H9 (cell line): ENCODE measurements at regions not wholly inside any gene's neighbourhood (a gene's known extent, or its start where the extent isn't known, plus 50 kb on each side); places are given as distances from the start of the nearest gene placed in this dataset.

ENCODE experiments used
- DNase-seq: peaks from one replicate; pipeline ENCODE4 v3.0.0-alpha.2; 2017
- H2AFZ ChIP-seq: one replicate; pipeline ENCODE4 v1.6.1; 2013; ENCODE audit warnings: mild to moderate bottlenecking, low read length, control low read depth, moderate library complexity
- H2AK5ac ChIP-seq: 2 replicates; pipeline ENCODE4 v1.6.1; 2013; ENCODE audit warnings: low read length, control low read depth, mixed read lengths; ENCODE audit not compliant: insufficient read length
- H2BK120ac ChIP-seq: one replicate; pipeline ENCODE4 v1.6.1; 2013; ENCODE audit warnings: low read depth, mild to moderate bottlenecking, low read length, control low read depth, inconsistent platforms; ENCODE audit not compliant: poor library complexity, severe bottlenecking
- H2BK12ac ChIP-seq: 2 replicates; pipeline ENCODE4 v1.6.1; 2013; ENCODE audit warnings: low read length, control low read depth, mixed read lengths, low read depth; ENCODE audit not compliant: insufficient read length
- H2BK15ac ChIP-seq: 2 replicates; pipeline ENCODE4 v1.6.1; 2013; ENCODE audit warnings: low read depth, low read length, control low read depth
- H2BK20ac ChIP-seq: one replicate; pipeline ENCODE4 v1.6.1; 2013; ENCODE audit warnings: low read depth, mild to moderate bottlenecking, low read length, control low read depth, inconsistent platforms; ENCODE audit not compliant: poor library complexity, severe bottlenecking
- H2BK5ac ChIP-seq: 2 replicates; pipeline ENCODE4 v1.6.1; 2013; ENCODE audit warnings: low read length, control low read depth, mixed read lengths; ENCODE audit not compliant: insufficient read length
- H3K14ac ChIP-seq: 2 replicates; pipeline ENCODE4 v1.6.1; 2013; ENCODE audit warnings: low read length, control low read depth; ENCODE audit not compliant: insufficient read depth
- H3K18ac ChIP-seq: 2 replicates; pipeline ENCODE4 v1.6.1; 2013; ENCODE audit warnings: low read depth, mild to moderate bottlenecking, mixed read lengths, low read length, control low read depth; ENCODE audit not compliant: insufficient read length
- H3K23ac ChIP-seq: 2 replicates; pipeline ENCODE4 v1.6.1; 2013; ENCODE audit warnings: low read length, control low read depth, mixed read lengths, low read depth; ENCODE audit not compliant: insufficient read length
- H3K23me2 ChIP-seq: 2 replicates; pipeline ENCODE4 v1.6.1; 2013; ENCODE audit warnings: low read depth, mild to moderate bottlenecking, mixed read lengths, low read length, control low read depth; ENCODE audit not compliant: insufficient read length, poor library complexity, severe bottlenecking
- H3K27ac ChIP-seq: 2 replicates; pipeline ENCODE4 v1.5.1; 2013; ENCODE audit warnings: low read length, control low read depth, mixed read lengths, low read depth; ENCODE audit not compliant: insufficient read length
- H3K27me3 ChIP-seq: 2 replicates; pipeline ENCODE4 v1.6.1; 2013; ENCODE audit warnings: low read length, control low read depth, inconsistent platforms; ENCODE audit not compliant: insufficient read depth
- H3K4ac ChIP-seq: 2 replicates; pipeline ENCODE4 v1.6.1; 2013; ENCODE audit warnings: low read depth, mild to moderate bottlenecking, control low read depth, inconsistent platforms, low read length, moderate library complexity
- H3K4me1 ChIP-seq: 2 replicates; pipeline ENCODE4 v1.6.1; 2013; ENCODE audit warnings: low read length, control low read depth, inconsistent platforms; ENCODE audit not compliant: insufficient read depth
- H3K4me2 ChIP-seq: 2 replicates; pipeline ENCODE4 v1.6.1; 2013; ENCODE audit warnings: low read length, control low read depth, mixed read lengths; ENCODE audit not compliant: insufficient read length, insufficient read depth
- H3K56ac ChIP-seq: 2 replicates; pipeline ENCODE4 v1.6.1; 2013; ENCODE audit warnings: low read depth, mild to moderate bottlenecking, mixed read lengths, low read length, control low read depth; ENCODE audit not compliant: insufficient read length
- H3K79me1 ChIP-seq: 2 replicates; pipeline ENCODE4 v1.6.1; 2013; ENCODE audit warnings: low read depth, mild to moderate bottlenecking, moderate library complexity, low read length, control low read depth, inconsistent platforms; ENCODE audit not compliant: insufficient read depth, poor library complexity, severe bottlenecking
- H3K79me2 ChIP-seq: 2 replicates; pipeline ENCODE4 v1.6.1; 2013; ENCODE audit warnings: low read length, control low read depth, inconsistent platforms; ENCODE audit not compliant: insufficient read depth
- H3K9ac ChIP-seq: 2 replicates; pipeline ENCODE4 v1.6.1; 2013; ENCODE audit warnings: low read length, control low read depth, mixed read lengths; ENCODE audit not compliant: insufficient read length; ENCODE audit errors: extremely low read depth
- H3K9me3 ChIP-seq: one replicate; pipeline ENCODE4 v1.6.1; 2013; ENCODE audit warnings: low read depth, low read length, inconsistent platforms; ENCODE audit not compliant: control insufficient read depth
- H3T11ph ChIP-seq: one replicate; pipeline ENCODE4 v1.6.1; 2013; ENCODE audit warnings: mild to moderate bottlenecking, low read length, control low read depth, inconsistent platforms
- H4K20me1 ChIP-seq: one replicate; pipeline ENCODE4 v1.6.1; 2013; ENCODE audit not compliant: control insufficient read depth, insufficient read length, insufficient read depth
- H4K5ac ChIP-seq: 2 replicates; pipeline ENCODE4 v1.6.1; 2013; ENCODE audit warnings: low read depth, mild to moderate bottlenecking, mixed read lengths, low read length, control low read depth; ENCODE audit not compliant: insufficient read length
- H4K8ac ChIP-seq: replicated peaks from 2 replicates; pipeline ENCODE4 v1.6.1; 2013; ENCODE audit warnings: low read length, control low read depth, mixed read lengths, low read depth; ENCODE audit not compliant: insufficient read length
- H4K91ac ChIP-seq: 2 replicates; pipeline ENCODE4 v1.6.1; 2013; ENCODE audit warnings: low read depth, mild to moderate bottlenecking, moderate library complexity, mixed read lengths, low read length, control low read depth; ENCODE audit not compliant: insufficient read length
- H3K27ac Mint-ChIP-seq, 3 experiments: 2 replicates in 2 of 3; 3 replicates in 1 of 3; pipeline ENCODE4 v1.8.0; 2020 to 2021; ENCODE audit warnings: mixed read lengths in 3 of 3, mild to moderate bottlenecking in 1 of 3, moderate library complexity in 1 of 3
- H3K27me3 Mint-ChIP-seq: 2 replicates; pipeline ENCODE4 v1.8.0; 2021; ENCODE audit warnings: low read depth, mild to moderate bottlenecking, moderate library complexity, mixed read lengths
- H3K36me3 Mint-ChIP-seq, 3 experiments: 2 replicates in 2 of 3; 3 replicates in 1 of 3; pipeline ENCODE4 v1.8.0; 2020 to 2021; ENCODE audit warnings: low read depth in 3 of 3, mixed read lengths in 3 of 3; ENCODE audit not compliant: insufficient read depth in 1 of 3
- H3K4me1 Mint-ChIP-seq, 2 experiments: 2 replicates each; pipeline ENCODE4 v1.8.0; 2020; ENCODE audit warnings: mixed read lengths in 2 of 2
- H3K4me3 Mint-ChIP-seq, 2 experiments: 2 replicates in 1 of 2; 3 replicates in 1 of 2; pipeline ENCODE4 v1.8.0; 2020 to 2021; ENCODE audit warnings: mild to moderate bottlenecking in 2 of 2, mixed read lengths in 2 of 2, moderate library complexity in 1 of 2
- H3K9me3 Mint-ChIP-seq, 2 experiments: 2 replicates in 1 of 2; 3 replicates in 1 of 2; pipeline ENCODE4 v1.8.0; 2020; ENCODE audit warnings: mild to moderate bottlenecking in 2 of 2, mixed read lengths in 2 of 2, moderate library complexity in 1 of 2
- CTCF ChIP-seq: fragments of 200-600 bp; sonication (generic); conservative IDR thresholded peaks from 3 replicates; pipeline ENCODE4 v1.8.0; 2021; ENCODE audit warnings: antibody characterized with exemption, mild to moderate bottlenecking
- WGBS: extraction: QIAGEN DNeasy Blood & Tissue Kit; methylation state at CpG from one replicate; pipeline ENCODE4 v1.1.7; 2013; ENCODE audit warnings: missing lambda C conversion rate, low lambda C conversion rate, mixed read lengths; ENCODE audit not compliant: insufficient read length; ENCODE audit errors: extremely low coverage; 5-methylcytosine and 5-hydroxymethylcytosine counted together

DNA sequence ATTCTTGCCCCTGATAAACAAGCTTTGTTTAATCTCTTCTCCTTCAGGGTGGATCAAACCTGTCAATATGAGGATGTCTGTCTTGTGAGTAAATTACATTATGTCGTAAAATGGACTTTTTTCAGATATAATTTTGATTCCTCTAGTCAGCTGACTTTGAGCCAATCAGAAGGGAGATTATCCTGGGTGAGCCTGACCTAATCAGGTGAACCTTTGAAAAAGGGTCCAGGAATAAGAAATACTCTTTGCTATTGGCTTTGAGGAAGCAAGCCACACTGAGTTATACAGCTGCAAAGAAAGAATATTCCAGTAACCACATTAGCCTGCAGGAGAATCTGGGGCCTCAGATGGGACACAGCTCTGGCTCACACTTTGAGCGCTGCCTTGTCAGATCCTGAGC is 304.3 kb upstream of the ARRDC3 start:
- Histone ChIP-seq H3K27me3 (no peaks in the 10 kb centered on the region), H3K23me2 (no peaks in the 10 kb centered on the region), H3T11ph (no peak overlapping the region), H3K9me3 (no peaks in the 10 kb centered on the region), H2BK15ac (no peak overlapping the region), H2BK120ac (no peak overlapping the region), H3K4me2 (no peak overlapping the region), H4K5ac (no peak overlapping the region), H3K18ac (no peak overlapping the region), H2BK12ac (no peak overlapping the region), H3K4me1 (no peaks in the 10 kb centered on the region), H3K23ac (no peak overlapping the region), H4K91ac (no peak overlapping the region), H3K4ac (no peak overlapping the region), H4K20me1 (no peaks in the 10 kb centered on the region), H3K14ac (no peak overlapping the region), H2BK5ac (no peak overlapping the region), H2AK5ac (no peak overlapping the region), H2AFZ (no peak overlapping the region), H3K79me2 (no peaks in the 10 kb centered on the region), H3K9ac (no peak overlapping the region), H3K79me1 (no peaks in the 10 kb centered on the region), H3K56ac (no peak overlapping the region), H4K8ac (no peak overlapping the region), H2BK20ac (no peak overlapping the region), H3K27ac (no peak overlapping the region)
- no peak for TF ChIP-seq CTCF
- Mint-ChIP-seq H3K9me3 (peaks cover 3 to 4% of the 10 kb centered on the region in 2 experiments; a peak in 4 of 5 replicates), H3K4me1 (no peaks in the 10 kb centered on the region), H3K27ac (no peak overlapping the region), H3K36me3 (peaks cover 0 to 2% (median 1%) of the 10 kb centered on the region in 3 experiments; a peak in 4 of 7 replicates), H3K27me3 (no peaks in the 10 kb centered on the region), H3K4me3 (no peak overlapping the region)
- no peak for DNase-seq
- no CpG with 5 or more reads among the region's 2 CpGs for WGBS
